ENCODE measurements at regions not wholly inside any gene's neighbourhood (a gene's known extent, or its start where the extent isn't known, plus 50 kb on each side); places are given as distances from the start of the nearest gene placed in this dataset.
A peak's percentile ranks its signal among the peaks of the same experiment; 100 is the strongest.

DNA sequence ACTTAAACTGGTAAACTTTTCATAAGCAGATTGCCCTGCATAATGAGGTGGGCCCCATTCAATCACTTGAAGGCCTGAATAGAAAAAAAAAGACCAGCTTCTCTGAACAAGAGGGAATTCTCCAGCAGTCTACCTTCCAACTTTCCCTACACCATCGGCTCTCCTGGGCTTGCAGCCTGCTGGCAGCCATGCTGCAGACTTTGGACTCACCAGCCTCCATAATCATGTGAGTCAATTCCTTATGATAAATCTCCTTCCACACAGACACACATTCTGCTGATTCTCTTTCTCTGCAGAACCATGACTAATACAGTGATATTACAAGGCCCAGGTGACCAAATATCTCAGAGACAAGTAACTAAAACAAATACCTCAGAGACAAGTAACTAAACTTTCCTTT lies 113.8 kb upstream of the WDR17 start:
- DNase-seq = no peak

DNA sequence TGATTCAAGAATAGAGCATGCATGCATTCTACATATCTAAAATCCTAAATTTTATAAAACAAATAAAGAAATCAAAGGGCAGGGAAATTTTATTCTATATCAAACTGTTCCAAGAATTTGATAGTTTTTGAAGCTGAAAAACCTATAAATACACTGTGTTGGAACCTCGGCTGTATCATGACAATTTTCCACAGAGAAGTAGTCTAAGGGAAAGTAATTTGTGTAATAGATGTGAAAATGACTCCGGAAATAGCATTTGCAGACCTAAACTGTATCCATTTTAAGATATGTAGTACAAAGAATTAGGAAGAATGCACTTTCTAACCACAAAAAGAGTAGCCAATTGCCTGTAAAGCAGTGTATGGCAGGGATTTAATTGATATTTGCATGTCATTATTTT lies 112.5 kb upstream of the WDR17 start:
- DNase-seq = no peak

DNA sequence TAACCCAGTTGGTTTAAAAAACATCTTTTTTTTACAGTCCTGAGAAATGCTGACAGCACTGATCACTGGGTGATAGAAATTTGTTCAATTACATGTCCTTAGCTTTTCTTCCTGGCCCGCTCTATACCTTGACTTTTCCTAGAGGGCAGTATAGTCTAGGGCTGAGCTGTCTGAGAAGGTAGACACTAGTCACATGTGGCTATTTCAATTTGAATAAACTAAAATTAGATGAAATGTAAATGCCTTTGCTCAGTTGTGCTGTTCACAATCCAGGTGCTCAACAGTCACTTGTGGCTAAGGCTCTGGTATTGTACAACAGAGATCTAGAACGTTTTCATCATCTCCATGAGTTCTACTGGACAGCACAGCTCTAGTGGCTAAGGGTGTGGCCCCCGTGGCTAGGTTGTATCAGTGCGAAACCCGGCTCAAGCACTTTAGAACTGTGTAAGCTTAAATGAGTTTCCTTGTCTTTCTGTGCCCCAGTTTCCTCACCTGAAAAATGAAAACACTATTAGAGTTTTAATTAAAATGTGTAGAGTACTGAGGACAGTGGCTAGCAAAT lies 111.6 kb upstream of the WDR17 start:
- DNase-seq = peak; percentile 3

DNA sequence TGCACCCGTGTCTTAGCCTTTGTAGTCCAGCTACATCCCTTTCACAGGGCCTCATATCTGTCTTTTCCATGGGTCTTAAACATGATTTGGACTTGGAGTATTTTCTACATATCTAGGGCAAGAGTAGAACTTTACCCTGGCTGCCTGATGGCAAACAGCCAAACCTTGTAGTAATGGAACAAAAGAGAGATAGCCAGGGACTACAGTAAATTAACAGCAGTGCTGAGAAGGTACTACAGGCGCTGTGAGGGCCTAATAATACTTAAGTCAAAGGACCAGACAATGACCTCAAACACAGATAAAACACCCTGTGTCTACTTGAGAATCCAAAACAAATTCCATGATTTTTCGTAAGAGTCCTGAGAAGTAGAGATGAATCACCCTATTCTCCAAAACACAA lies 111.0 kb upstream of the WDR17 start:
- DNase-seq = no peak

- no peak for DNase-seq
Measured at GRCh38 chr4:175961604-175962003, 104.0 kb upstream of the WDR17 start.

GRCh38 chr4:175970072-175970471 lies 95.6 kb upstream of the WDR17 start:
- no peak for DNase-seq

DNA sequence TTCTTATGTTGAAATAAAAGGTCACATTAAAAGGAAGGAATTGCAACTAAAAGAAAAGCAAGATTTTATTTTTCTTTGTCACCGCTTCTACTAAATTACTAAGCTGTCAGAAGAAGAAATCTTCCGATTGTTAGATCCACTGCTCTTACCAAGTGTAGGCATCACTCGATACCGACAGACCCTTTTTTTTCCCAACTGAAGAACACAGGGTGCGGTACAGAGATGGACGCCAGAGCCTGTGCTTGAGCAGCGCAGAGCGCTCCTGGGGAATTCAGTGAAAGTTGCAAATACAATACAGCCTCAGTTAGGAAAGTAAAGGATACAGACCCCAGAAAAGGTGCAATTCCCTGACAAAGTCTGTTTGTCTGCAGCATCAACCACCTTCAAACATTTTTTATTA lies 94.9 kb upstream of the WDR17 start:
- DNase-seq = no peak

GRCh38 chr4:175971388-175972179 lies 94.1 kb upstream of the WDR17 start:
- no peak for DNase-seq

GRCh38 chr4:175973027-175973923 lies 92.4 kb upstream of the WDR17 start:
- no peak for DNase-seq

DNA sequence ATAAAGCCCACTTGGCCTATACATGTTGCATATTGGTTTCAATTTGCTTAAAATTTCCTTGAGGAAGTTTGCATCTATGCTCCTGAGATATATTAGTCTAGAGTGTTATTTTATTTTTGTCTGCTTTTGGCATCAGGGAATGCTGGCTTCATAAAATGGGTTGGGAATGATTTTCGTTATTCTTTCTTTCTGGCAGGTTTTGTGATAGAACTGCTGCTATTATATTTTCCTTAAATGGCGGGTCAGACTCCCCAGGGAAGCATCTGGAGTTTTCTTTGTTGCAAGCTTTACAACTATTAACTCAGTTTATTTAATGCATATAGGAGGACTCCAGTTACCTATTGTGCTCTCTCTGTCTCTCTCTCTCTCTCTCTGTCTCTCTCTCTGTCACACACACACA lies 82.0 kb upstream of the WDR17 start:
- no peak for DNase-seq

DNA sequence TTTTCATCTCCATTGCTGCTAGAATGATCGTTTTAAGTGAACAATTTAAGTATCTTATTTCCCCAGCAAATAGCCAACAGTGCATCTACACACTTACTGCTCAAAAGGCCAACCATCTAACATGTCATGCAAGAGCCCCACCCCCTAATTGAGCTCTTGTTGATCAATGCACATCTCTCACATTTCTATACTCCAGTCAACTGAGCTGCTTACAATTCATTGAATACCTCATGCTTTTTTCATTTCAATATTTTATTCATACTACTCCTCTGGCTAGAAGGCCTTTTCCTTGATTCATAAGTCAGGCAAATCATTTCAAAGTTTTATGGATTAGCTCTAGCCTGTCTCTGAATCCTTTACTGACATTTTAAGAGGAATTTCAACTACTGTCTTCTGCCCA lies 79.0 kb upstream of the WDR17 start:
- no peak for DNase-seq

- DNase-seq = no peak
Measured at GRCh38 chr4:175988511-175988910, 77.1 kb upstream of the WDR17 start.

DNA sequence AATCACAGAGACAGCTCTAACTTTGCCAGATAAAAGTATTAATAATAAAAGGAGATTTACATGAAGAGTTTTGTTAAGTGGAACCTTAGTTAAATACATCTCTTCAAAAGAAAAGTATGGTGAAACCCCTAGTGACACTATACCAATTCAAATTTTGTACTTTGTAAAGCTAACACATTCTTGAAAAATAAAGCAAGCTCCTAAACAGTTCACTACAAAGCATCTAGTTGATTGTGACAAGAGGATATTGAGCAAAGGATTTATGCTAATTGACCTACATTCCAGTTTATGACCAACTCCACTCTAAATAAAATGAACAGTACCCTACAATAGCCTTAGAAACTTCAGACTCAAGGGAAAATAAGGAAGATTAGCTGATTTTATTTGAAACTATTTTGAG lies 69.4 kb upstream of the WDR17 start:
- no peak for DNase-seq

GRCh38 chr4:175997291-175997690 lies 68.3 kb upstream of the WDR17 start:
- no peak for DNase-seq

DNA sequence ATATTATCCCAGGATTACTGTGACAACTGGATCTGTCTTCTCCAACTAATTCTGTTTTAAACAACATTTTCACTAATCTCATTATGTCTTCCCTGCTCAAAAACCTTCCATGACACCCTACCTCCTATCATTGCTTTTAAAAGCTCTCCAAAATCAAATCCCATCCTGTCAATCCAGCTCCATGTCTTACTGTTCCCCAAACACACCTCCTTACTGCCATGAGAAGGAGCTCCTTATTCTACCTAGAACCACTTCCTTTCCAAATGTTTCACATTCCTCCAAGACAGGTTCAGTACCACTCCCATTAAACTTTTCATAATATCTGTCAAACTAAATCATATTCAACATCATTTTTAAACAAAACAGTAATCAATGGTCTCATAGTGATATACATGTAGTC lies 66.9 kb upstream of the WDR17 start:
- no peak for DNase-seq

- DNase-seq = no peak
Measured at GRCh38 chr4:175999944-176000343, 65.7 kb upstream of the WDR17 start.

DNA sequence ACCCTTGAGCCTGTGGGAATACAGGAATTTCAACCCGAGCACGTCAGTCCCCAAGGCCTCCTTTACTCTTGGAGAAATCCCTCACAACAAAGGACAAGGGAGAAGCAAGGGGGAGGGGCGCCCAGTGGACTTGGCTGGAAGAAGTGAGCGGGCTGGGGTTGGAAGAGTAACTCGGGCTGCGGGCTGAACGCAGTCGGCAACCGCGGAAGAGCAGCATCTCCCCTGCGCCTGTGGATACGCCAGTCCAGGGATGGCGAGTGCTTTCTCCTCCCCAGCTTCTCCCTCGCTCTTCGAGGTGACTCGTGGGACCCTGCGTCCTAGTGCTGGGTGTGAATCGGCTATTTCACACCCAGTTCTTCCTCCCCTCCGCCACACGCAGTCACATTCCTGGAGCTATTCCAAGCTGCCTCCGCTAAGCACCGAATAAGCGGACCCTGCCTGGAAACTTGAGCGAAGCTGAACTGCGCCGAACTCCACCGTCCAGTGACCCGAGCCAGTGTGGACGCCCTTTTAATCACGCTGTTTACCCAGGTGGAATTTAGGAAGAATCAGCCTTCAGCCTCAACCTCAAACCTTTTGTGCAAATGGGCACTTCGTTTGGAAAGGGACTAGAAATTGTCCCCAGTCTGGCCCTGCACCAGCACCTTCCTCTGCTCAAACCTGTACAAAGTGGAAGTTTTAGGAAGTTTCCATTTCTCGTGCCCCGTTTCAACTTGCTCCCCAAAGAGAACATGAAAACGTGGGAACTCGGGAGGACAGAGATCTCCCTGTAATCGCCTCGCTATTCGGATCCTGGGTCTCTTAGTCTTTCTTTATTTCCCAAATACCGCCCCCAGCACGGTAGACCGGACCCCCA lies 64.3 kb upstream of the WDR17 start:
- no peak for DNase-seq

DNA sequence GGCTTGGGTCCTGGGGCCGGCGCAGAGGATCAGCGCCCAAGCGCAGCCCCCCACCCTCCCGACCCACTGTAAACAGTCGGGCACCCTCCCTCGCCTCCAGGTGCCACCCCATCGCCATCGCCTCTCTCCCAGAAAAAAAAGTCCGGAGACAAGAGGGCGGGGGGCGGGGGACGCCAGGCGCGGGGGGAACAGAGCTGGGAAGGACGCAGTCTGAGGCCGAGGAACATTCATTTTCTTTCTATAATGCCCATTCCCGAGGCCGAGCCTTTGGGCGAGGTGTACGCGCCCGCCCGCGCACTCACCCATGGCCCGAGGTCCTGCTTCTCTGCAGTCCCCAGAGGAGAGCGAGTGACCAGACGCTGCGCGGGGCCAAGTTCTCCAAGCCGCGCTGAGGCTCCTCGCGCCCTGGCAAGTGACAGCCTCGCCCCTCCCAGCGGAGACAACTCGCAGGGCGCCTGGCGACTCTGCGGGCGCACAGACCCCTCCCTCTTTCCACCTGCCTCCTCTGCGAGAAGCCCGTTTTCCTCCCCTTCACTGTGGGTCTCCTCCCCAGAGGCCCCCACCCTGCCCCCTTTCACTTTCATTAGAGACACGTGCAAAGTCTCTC lies 63.5 kb upstream of the WDR17 start:
- DNase-seq = peak; percentile 3

DNA sequence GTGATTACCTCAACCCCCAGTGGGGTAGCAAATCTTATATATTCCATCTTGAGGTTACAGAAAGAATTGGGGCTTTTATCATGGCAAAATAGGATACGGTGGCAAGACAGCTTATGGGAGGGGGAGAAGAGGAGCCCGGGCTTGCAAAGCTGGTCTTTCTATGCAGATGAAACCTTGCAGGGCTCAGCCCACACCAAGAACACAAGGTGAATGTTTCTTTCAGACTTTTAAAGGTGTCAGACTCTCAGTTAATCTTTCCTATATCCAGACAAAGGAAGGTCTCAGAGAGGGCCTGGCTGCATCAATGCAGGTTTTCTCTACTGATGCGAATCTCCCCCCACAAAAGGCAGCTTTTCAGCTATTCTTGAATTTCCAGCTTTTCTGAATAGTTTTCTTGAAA lies 59.9 kb upstream of the WDR17 start:
- no peak for DNase-seq

GRCh38 chr4:176009254-176009653 lies 56.4 kb upstream of the WDR17 start:
- DNase-seq = no peak

- DNase-seq = no peak
Measured at GRCh38 chr4:176011529-176011928, 54.1 kb upstream of the WDR17 start.

GRCh38 chr4:176013476-176014247 lies 52.0 kb upstream of the WDR17 start:
- peak; percentile 6 for DNase-seq
